HG02870 (cell line): ENCODE measurements at regions not wholly inside any gene's neighbourhood (a gene's known extent, or its start where the extent isn't known, plus 50 kb on each side); places are given as distances from the start of the nearest gene placed in this dataset.
A peak's percentile ranks its signal among the peaks of the same experiment; 100 is the strongest.

Source experiments
- ATAC-seq: cut with Tn5 transposase; IDR thresholded peaks from one replicate; pipeline ENCODE4 v1.9.1; 2021; ENCODE audit warnings: mild to moderate bottlenecking, moderate library complexity; ENCODE audit not compliant: unreplicated experiment

- ATAC-seq: no peak
Observed at GRCh38 chr4:35464964-35465528, 779.3 kb downstream of the ARAP2 start.

GRCh38 chr4:35491093-35491492 lies 753.2 kb downstream of the ARAP2 start:
- ATAC-seq: no peak

DNA sequence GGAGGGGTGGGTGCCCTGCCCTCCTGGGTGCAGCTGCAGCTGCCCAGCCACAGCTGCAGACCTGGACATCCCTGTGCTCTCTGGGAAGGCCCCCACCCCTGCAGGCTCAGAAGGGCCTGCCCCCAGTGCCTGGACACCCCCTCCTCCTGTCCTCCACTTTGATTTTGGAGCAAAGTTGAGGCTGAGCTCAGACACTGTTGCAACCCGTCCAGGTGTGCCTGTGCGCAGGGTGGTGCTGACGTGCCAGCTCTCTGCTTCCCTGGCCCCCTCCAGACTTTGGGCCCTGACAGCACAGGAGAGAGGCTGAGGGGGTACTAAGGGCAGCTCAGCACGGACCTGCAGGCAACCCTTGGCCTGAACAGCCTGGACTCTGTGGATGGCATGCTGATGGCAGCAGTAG lies 750.3 kb downstream of the ARAP2 start:
- no peak for ATAC-seq

DNA sequence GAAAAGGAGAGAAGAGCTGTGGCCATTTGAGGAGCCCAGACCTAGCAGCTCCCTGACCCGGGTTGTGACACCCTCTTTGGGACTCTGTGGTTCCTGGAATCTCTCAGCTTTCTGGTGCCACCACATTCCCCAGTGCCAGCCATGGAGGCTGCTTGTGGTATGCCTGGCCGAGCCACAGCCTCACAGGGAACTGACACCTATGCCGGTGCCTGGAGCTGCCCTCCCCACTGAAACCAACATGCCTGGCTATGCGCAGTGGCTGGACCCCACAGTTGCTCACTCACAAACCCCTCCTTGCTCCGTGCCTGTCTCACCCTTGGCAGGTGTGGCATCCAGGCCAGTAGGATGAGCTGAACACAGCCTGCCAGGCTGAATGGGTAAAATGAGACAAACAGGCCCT lies 749.4 kb downstream of the ARAP2 start:
- no peak for ATAC-seq

DNA sequence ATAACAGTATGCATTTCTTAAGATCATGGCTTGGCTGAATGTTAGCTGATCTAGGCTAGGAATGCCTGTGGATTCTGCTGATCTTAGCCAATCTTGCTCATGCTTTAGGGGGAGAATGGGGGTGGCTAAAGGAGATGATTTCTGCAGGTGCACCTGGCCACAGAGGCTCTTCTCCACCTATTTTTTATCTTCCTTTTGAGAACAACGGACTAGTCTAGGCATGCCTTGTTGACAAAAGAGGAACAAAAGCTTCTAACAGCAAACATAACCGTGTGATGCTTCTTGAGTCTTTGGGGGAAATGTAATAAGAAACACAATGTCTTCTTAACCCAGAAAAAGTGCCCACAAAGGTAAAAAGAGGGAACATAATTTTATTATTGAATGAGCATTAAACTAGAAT lies 743.5 kb downstream of the ARAP2 start:
- peak; percentile 56 for ATAC-seq

GRCh38 chr4:35503435-35503834 lies 740.9 kb downstream of the ARAP2 start:
- ATAC-seq: no peak

DNA sequence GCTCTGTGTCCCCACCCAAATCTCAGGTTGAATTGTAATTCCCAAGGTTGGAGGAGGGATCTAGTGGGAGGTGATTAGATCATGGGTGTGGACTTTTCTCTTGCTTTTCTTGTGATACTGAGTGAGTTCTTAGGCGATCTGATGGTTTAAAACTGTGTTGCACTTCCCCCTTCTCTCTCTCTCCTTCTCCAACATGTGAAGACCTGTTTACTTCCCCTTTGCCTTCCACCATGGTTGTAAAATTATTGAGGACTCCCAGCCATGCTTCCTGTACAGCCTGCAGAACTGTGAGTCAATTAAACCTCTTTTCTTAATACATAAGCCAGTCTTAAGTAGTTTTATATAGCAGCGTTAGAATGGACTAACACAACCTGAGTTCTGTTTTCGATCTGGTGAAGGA lies 738.2 kb downstream of the ARAP2 start:
- no peak for ATAC-seq

GRCh38 chr4:35511851-35512250 lies 732.5 kb downstream of the ARAP2 start:
- no peak for ATAC-seq

DNA sequence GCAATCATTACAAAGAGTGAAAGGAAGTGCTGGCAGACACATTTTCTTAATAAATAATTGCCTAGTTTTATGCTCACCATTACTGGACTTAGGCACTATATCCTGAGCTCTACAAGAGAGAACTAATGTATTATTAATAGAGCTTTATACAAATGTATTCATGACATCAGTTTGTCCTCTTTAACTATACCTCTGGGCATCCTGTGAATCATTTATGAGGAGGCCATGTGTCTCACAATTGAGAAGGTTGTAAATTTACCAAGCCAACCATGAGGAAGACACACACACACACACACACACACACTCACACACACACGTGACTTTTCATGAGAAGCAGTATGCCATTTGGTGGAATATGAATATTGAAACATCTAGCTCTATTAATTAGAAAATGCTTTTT lies 728.2 kb downstream of the ARAP2 start:
- ATAC-seq: no peak

DNA sequence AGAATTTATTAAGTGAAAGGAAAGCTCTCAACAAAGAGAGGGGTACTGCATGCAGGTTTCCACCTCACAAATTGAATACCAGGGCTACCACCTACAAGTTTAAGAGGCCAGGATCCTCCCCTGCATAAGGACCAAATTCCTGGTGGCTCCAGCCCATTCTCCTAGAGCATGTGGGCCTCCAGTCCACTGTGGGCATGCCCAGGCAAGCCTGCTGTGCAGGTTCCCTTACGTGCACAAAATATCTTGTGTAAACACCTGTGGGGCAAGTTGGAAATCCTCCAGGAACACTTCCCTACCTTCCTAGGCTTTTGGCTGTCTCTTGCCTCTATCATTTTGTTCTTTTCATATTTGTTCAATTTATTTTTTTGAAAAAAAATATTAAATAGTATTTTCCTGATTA lies 724.3 kb downstream of the ARAP2 start:
- ATAC-seq: no peak

DNA sequence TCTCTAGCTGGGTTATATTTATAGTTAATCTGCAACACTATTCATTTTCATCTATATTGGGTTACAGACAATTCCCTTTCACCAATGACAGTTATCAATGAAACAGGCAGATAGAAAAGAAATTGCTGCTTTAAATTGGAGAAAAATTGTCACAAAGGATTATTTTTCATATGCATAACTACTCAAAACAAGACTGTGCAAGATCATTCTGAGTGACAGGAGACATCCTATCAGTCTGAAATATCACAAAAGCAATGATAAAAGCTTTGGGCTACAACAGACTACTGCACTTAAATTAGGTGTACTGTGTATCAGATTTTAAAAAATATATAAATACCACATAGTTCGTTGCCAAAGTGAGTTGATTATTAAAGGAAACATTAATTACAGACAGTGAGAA lies 722.6 kb downstream of the ARAP2 start:
- ATAC-seq: no peak

GRCh38 chr4:35525192-35525978 lies 718.9 kb downstream of the ARAP2 start:
- ATAC-seq: no peak

GRCh38 chr4:35526456-35526855 lies 717.9 kb downstream of the ARAP2 start:
- no peak for ATAC-seq

- ATAC-seq: no peak
Observed at GRCh38 chr4:35534962-35535361, 709.4 kb downstream of the ARAP2 start.

GRCh38 chr4:35538807-35539206 lies 705.5 kb downstream of the ARAP2 start:
- no peak for ATAC-seq

GRCh38 chr4:35539404-35540055 lies 704.8 kb downstream of the ARAP2 start:
- no peak for ATAC-seq

DNA sequence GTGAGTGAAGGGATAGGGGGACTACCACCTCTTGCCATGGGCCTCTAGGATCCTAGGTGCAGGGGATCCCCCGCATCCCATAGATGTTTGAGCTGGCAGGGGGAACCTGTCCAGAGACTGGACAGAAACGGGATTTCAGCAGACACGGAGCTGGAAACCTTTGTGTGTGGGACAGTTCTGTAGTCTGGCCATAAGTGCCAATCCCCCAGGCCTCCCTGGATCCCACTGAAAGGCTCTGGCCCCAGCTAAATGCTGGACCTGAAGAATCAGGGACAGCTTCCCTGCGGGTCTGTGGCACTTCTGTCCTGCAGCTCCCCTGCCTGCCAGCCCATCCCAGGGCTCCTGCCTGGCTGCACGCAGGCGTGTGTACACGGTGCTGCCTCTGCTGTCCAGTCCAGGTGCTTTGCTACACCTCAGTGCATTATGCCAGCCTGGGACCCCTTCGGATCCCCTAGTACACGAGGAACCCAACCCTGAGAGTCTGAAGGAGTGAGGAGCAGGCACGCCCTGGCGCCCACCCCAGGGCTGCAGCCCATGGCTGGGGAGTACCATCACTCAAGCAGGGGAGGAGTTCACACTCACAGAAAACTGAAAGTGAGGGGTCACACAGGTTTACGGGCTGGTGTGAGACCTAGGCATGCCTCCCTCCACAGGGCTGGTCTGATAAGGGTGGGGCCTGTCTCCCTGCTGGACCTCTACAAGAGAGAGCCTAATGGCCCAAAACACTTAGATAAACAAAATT lies 703.0 kb downstream of the ARAP2 start:
- no peak for ATAC-seq

GRCh38 chr4:35541888-35542213 lies 702.5 kb downstream of the ARAP2 start:
- no peak for ATAC-seq

GRCh38 chr4:35548921-35549320 lies 695.4 kb downstream of the ARAP2 start:
- ATAC-seq: no peak

- no peak for ATAC-seq
Observed at GRCh38 chr4:35556387-35556786, 687.9 kb downstream of the ARAP2 start.

DNA sequence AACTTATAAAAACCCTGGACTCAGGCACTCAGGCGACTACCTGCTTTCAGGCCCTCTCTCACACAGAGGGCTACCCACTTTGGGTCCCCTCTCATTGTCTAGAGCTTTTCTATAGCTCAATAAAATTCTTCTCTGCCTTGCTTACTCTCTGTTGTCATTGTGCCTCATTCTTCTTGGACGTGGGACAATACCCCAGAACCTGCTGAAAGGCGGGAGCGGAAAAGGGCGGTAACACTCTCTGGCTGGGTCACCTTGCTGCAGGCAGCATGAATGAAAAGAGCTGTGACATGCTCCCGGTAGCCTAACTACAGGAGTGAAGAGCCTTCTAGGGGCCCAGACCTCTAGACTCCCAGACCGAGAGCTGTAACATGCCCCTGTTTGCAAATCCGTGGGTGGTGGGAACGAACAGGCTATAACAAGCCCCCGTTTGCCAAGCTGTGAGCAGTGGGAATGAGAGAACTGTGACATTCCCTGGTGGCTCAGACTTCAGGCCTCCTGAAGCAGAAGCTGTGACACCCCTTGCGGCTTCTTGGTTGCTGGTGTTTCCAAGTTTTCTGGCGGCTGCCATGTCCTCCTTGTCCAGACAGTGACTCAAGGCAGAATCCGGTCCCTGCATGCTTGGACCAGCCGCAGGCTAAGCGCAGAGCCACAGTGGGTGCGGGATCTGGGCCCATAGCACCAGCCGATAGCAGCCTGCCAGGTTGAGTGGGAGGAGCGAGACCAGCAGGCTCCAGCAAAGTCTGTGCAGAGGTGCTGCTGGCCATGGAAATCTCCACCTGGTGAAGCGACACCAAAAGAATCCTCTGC lies 684.6 kb downstream of the ARAP2 start:
- no peak for ATAC-seq
